ENCODE measurements at regions not wholly inside any gene's neighbourhood (a gene's known extent, or its start where the extent isn't known, plus 50 kb on each side); places are given as distances from the start of the nearest gene placed in this dataset.

DNA sequence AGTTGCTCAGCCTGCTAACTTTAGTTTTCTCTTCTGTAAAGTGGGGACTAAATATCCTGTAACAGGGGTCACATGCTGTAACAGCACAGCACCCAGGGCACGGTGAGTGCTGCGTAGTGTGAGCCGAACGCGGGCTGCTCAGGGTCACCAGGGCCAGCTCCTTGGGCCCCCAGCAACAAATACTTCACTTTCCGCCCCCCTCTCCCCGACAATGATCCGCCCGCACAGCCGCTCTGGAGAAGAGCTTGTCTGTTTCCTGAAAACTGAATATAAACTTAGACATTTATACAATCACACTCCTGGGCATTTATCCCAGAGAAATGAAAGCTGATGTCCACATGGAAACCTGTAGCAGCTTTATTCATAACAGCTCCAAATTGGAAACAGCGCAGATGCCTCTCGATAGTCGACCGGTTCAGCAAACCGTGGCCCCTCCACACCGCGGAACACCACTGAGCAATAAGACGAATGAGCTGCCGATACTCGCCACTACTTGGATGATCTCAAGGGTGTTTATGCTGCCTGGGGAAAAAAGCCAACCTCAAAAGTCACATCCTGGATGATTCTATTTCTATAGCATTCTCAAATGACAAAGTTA, 267.2 kb downstream of the PARN start:
- DNase-seq (ENCODE audit: low read depth, low spot score) = no peak

- DNase-seq (ENCODE audit: low read depth, low spot score) = no peak
These were observed 269.6 kb downstream of the PARN start for GRCh38 chr16:14360326-14361037.

GRCh38 chr16:14358697-14359305, 271.3 kb downstream of the PARN start:
- no peak for DNase-seq (ENCODE audit: low read depth, low spot score)

DNA sequence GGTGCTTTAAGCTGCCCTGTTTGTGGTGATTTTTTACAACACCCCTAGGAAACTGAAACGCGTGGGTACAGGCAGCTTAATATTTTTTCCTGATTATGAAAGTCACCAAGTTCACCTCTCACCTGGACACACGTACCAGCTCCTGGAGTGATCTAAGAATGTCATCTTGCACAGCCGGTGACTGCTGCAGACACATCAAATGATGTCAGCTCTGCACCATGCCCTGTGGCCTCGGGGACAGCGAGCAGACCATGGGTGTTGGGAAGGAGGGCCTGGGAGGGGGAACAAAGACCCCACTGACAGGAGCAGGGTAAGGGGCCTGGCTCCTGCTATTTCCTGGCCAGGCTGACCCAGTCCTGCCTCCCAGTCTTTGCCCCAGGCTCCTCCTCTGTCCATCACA, 272.7 kb downstream of the PARN start:
- DNase-seq (ENCODE audit: low read depth, low spot score) = no peak

GRCh38 chr16:14356064-14356463, 274.0 kb downstream of the PARN start:
- no peak for DNase-seq (ENCODE audit: low read depth, low spot score)

- no peak for DNase-seq (ENCODE audit: low read depth, low spot score)
These were observed 275.3 kb downstream of the PARN start for GRCh38 chr16:14354561-14355351.

DNA sequence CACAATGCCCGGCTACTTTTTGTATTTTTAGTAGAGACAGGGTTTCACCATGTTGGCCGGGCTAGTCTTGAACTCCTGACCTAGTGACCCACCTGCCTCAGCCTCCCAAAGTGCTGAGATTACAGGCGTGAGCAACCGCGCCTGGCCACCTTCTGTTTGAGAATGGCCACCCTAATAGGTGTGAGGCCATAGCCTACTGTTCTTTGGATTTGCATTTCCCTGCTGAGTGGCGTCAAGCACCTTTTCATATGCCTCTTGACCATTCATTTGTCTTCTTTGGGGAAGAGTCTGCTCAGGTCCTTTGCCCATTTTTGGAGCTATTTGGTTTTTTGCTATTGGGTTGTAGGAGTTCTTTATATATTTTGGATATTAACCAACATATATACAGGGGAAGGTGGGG, 276.7 kb downstream of the PARN start:
- DNase-seq (ENCODE audit: low read depth, low spot score) = peak; percentile 47

- no peak for DNase-seq (ENCODE audit: low read depth, low spot score)
These were observed 278.4 kb downstream of the PARN start for GRCh38 chr16:14351647-14352046.

- DNase-seq (ENCODE audit: low read depth, low spot score) = no peak
These were observed 279.4 kb downstream of the PARN start for GRCh38 chr16:14350626-14351025.

- DNase-seq (ENCODE audit: low read depth, low spot score) = no peak
These were observed 279.0 kb downstream of the MRTFB start for GRCh38 chr16:14350081-14350480.

DNA sequence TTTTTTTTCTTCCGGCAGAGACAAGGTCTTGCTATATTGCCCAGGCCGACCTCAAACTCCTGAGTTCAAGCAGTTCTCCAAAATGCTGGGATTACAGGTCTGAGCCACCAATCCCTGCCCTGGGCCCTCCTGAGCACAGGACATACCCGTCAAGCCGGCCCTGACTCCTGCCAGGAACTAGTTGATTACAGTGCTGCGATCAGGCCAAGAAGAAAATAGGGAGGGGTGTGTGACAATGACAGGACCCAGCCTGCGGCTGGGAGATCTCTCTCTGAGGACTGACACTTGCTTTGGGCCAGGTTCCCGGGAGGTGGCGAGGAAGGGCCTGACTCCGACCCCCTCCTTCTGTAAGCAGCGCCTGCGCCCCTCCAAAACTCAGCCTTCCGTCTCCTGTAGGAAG, 276.6 kb downstream of the MRTFB start:
- no peak for DNase-seq (ENCODE audit: low read depth, low spot score)

DNA sequence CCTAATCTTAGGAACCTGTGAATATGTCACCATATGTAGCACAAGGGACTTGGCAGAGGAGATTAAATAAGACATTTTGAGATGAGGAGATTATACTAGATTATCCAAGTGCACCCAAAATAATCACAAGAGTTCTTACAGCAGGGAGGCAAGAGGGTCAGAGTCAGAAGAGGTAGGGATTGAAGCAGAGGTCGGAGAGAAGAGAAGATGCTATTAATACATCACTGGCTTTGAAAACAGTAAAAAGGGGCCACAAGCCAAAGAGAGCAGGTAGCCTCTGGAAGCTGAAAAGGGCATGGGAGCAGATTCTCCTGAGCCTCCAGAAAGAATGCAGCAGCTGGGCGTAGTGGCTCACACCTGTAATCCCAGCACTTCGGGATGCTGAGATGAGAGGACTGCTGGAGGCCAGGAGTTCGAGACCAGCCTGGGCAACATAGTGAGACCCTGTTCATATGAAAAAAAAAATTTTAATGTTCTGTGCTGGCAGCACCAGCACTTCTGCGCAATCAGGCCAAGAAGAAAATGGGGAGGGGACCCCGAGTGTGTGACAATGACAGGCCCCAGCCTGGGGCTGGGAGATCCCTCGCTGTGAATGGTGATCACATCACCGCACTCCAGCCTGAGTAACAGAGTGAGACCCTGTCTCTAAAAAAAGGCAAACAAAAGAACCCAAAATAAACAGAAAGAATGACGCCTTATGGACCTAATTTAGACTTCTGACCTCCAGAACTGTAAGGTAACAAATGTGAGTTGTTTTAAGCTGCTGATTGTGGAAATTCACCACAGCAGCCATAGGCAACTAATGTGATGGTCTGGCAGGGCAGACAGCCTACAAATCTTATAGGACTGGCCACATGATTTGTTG, 275.4 kb downstream of the MRTFB start:
- DNase-seq (ENCODE audit: low read depth, low spot score) = no peak

- no peak for DNase-seq (ENCODE audit: low read depth, low spot score)
These were observed 274.5 kb downstream of the MRTFB start for GRCh38 chr16:14345512-14346115.

GRCh38 chr16:14344945-14345344, 273.8 kb downstream of the MRTFB start:
- no peak for DNase-seq (ENCODE audit: low read depth, low spot score)

- no peak for DNase-seq (ENCODE audit: low read depth, low spot score)
These were observed 273.2 kb downstream of the MRTFB start for GRCh38 chr16:14344292-14344691.

DNA sequence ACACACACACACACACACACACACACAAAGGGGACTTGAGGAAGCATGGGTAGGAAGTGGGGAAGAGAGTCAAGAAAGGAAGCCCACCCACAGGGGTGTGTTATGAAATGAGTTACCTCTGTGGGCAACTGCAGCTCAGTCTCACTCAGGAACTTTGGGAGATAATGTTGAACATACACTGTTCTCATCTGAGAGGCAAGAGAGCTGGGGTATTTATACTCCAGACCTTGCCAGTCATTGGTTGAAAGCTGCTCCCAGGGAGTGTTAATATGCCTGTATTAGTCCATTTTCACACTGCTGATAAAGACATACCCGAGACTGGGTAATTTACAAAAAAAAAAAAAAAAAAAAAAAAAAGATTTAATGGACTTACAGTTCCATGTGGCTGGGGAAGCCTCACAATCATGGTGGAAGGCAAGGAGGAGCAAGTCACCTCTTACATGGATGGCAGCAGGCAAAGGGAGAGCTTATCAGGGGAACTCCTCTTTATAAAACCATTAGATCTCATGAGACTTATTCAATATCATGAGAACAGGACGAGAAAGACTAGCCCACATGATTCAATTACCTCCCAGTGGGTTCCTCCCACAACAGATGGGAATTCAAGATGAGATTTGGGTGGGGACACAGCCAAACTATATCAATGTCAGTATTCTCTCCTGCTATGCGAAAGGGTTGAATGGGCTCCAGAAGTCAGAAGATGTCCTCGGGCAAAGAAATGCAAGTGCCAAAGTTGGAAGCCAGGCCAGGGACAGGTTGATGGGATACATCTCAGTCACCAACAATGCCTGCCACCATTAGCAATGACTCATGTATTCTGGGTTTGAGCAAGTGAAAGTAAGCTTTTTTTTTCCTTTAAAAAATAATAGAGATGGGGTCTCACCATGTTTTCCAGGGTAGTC, 270.5 kb downstream of the MRTFB start:
- no peak for DNase-seq (ENCODE audit: low read depth, low spot score)

DNA sequence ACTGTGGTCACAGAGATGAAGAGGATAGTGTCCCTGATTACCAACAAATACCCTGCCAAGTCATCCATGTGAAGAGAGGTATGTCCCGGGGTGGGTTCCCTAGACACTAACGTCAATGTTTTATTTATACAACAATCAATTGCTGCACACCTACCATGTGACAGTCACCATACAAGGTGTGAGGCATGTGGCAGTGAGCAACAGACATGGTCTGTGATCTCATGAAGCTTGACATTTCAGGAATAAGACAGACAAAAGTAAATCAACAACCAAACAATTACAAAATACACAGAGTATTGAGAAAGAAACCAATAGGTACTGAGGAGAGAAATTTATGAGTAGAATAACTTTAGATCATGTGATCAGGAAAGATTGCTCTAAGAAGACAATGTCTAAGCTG, 268.6 kb downstream of the MRTFB start:
- DNase-seq (ENCODE audit: low read depth, low spot score) = no peak

DNA sequence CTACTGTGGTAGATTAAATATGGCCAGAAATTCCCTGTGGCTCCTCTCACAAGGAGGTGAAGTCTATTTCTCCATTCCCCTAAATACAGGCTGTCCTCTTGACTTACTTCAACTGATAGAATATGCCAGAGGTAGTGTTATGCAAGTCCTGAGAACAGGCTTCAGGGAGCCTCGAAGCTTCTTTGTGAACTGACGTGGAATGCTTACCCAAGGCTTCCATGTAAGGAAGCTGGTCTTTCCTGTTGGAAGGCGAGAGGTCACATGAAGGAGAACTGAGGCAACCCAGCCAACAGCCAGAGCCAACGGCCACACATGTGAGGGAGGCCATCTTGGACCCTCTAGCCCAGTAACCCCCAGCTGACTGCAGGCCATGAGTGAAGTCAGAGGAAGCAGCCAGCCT, 267.9 kb downstream of the MRTFB start:
- no peak for DNase-seq (ENCODE audit: low read depth, low spot score)

GRCh38 chr16:14338236-14338635, 267.1 kb downstream of the MRTFB start:
- no peak for DNase-seq (ENCODE audit: low read depth, low spot score)
